SK-N-SH (cell line): ENCODE measurements at regions not wholly inside any gene's neighbourhood (a gene's known extent, or its start where the extent isn't known, plus 50 kb on each side); places are given as distances from the start of the nearest gene placed in this dataset.

Source experiments
- MAX ChIP-seq: IDR thresholded peaks from 2 replicates; pipeline ENCODE4 v1.4.0; 2012; ENCODE audit warnings: low read depth
- RAD21 ChIP-seq: IDR thresholded peaks from 2 replicates; pipeline ENCODE4 v1.6.1; 2012; ENCODE audit warnings: mild to moderate bottlenecking, low read length
- YY1 ChIP-seq: IDR thresholded peaks from 2 replicates; pipeline ENCODE4 v1.4.0; 2012; ENCODE audit warnings: low read depth, mild to moderate bottlenecking
- ZBTB33 ChIP-seq: IDR thresholded peaks from 2 replicates; pipeline ENCODE4 v1.4.0; 2012; ENCODE audit warnings: low read depth, borderline replicate concordance

DNA sequence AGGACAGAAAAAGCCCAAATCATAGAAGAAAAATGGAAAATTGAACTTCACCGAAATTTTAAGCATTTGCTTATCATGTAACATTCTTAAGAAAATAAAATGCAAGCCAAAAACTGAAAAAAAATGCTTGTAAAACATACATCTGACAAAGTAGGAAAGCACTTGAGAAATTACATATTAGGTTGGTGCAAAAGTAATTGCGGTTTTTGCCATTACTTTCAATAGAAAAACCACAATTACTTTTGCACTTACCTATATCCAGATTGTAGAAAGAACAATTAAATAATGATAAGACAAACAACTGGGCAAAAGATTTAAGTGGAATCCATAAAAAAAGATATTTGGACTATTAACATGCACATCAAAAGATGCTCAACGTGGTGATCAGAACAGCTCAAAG is 146.2 kb downstream of the TBXT start:
- TF ChIP-seq RAD21: no peak
- TF ChIP-seq ZBTB33: no peak
- no peak for TF ChIP-seq MAX
- no peak for TF ChIP-seq YY1
